CD14-positive monocyte (primary cell): ENCODE measurements at regions not wholly inside any gene's neighbourhood (a gene's known extent, or its start where the extent isn't known, plus 50 kb on each side); places are given as distances from the start of the nearest gene placed in this dataset.

Source experiments
- DNase-seq, 3 donors: peaks; one replicate each; pipeline ENCODE4 v3.0.0-alpha.2; 2011 to 2022
- H2AFZ ChIP-seq: 2 replicates; pipeline ENCODE4 v1.6.0; 2012; ENCODE audit warnings: mild to moderate bottlenecking, low read depth, low read length, inconsistent platforms; ENCODE audit not compliant: insufficient read depth, poor library complexity, severe bottlenecking
- H3K27ac ChIP-seq, 2 donors: 1 replicate in 1 of 2; 2 replicates in 1 of 2; pipeline ENCODE4 v1.5.1; 2012 to 2013; ENCODE audit warnings: low read length in 2 of 2, control low read depth in 1 of 2, inconsistent platforms in 1 of 2, low read depth in 1 of 2, mild to moderate bottlenecking in 1 of 2
- H3K27me3 ChIP-seq, 2 donors: one replicate each; pipeline versions ENCODE4 v1.6.0 to v1.6.1; 2011 to 2013; ENCODE audit warnings: low read length in 2 of 2; ENCODE audit not compliant: control insufficient read depth in 2 of 2, insufficient read depth in 2 of 2
- H3K36me3 ChIP-seq, 2 donors: replicated peaks in 1 of 2; 1 replicate in 1 of 2; 2 replicates in 1 of 2; pipeline versions ENCODE4 v1.5.1 to v1.6.1; 2012 to 2013; ENCODE audit warnings: low read length in 2 of 2, control low read depth in 1 of 2, inconsistent platforms in 1 of 2, mild to moderate bottlenecking in 1 of 2; ENCODE audit not compliant: insufficient read depth in 2 of 2, control insufficient read depth in 1 of 2
- H3K4me1 ChIP-seq, 2 donors: 1 replicate in 1 of 2; 2 replicates in 1 of 2; pipeline versions ENCODE4 v1.5.1 to v1.6.1; 2012 to 2013; ENCODE audit warnings: low read length in 2 of 2, control low read depth in 1 of 2, inconsistent platforms in 1 of 2, mild to moderate bottlenecking in 1 of 2, moderate library complexity in 1 of 2; ENCODE audit not compliant: insufficient read depth in 2 of 2, control insufficient read depth in 1 of 2
- H3K4me2 ChIP-seq: replicated peaks from 2 replicates; pipeline ENCODE3; 2012; ENCODE audit warnings: low read length, moderate library complexity, mild to moderate bottlenecking; ENCODE audit not compliant: poor library complexity, severe bottlenecking; ENCODE audit errors: extremely low read depth
- H3K4me3 ChIP-seq, 3 experiments: fragments of 200-600 bp in 1 of 3; sonication (generic) in 1 of 3; replicated peaks in 1 of 3; 1 replicate in 2 of 3; 2 replicates in 1 of 3; pipeline ENCODE4 v1.5.1; 2011 to 2013; ENCODE audit warnings: low read length in 3 of 3, mild to moderate bottlenecking in 3 of 3, control low read depth in 2 of 3, low read depth in 2 of 3, inconsistent platforms in 1 of 3, moderate library complexity in 1 of 3
- H3K79me2 ChIP-seq: 2 replicates; pipeline ENCODE4 v1.6.0; 2012; ENCODE audit warnings: mild to moderate bottlenecking, control low read depth, inconsistent platforms, low read length, moderate library complexity; ENCODE audit not compliant: insufficient read depth
- H3K9ac ChIP-seq: 2 replicates; pipeline ENCODE4 v1.6.0; 2017; ENCODE audit warnings: low read length, mild to moderate bottlenecking; ENCODE audit not compliant: insufficient read depth, poor library complexity, severe bottlenecking
- H3K9me3 ChIP-seq, 2 donors: replicated peaks in 1 of 2; 1 replicate in 1 of 2; 2 replicates in 1 of 2; pipeline versions ENCODE4 v1.5.1 to v1.6.1; 2012 to 2013; ENCODE audit warnings: low read length in 2 of 2, control low read depth in 1 of 2; ENCODE audit not compliant: control insufficient read depth in 1 of 2, insufficient read depth in 1 of 2
- H4K20me1 ChIP-seq: 2 replicates; pipeline ENCODE4 v1.6.0; 2012; ENCODE audit warnings: mild to moderate bottlenecking, low read length, control low read depth, moderate library complexity; ENCODE audit not compliant: insufficient read depth
- H3K27ac Mint-ChIP-seq, 7 donors: one replicate each; pipeline ENCODE4 v1.8.0; 2020; ENCODE audit warnings: mild to moderate bottlenecking in 7 of 7, mixed read lengths in 7 of 7, moderate library complexity in 6 of 7, inconsistent platforms in 2 of 7
- H3K27me3 Mint-ChIP-seq, 3 donors: one replicate each; pipeline ENCODE4 v1.8.0; 2021 to 2022; ENCODE audit warnings: low read depth in 3 of 3, mild to moderate bottlenecking in 3 of 3, mixed read lengths in 3 of 3, moderate library complexity in 3 of 3, inconsistent platforms in 1 of 3
- H3K36me3 Mint-ChIP-seq, 2 donors: one replicate each; pipeline ENCODE4 v1.8.0; 2020; ENCODE audit warnings: mixed read lengths in 2 of 2, inconsistent platforms in 1 of 2, mild to moderate bottlenecking in 1 of 2
- H3K4me1 Mint-ChIP-seq: one replicate; pipeline ENCODE4 v1.8.0; 2020; ENCODE audit warnings: mild to moderate bottlenecking, mixed read lengths
- H3K4me3 Mint-ChIP-seq, 2 donors: one replicate each; pipeline ENCODE4 v1.8.0; 2020; ENCODE audit warnings: mild to moderate bottlenecking in 2 of 2, mixed read lengths in 2 of 2, moderate library complexity in 1 of 2
- H3K9me3 Mint-ChIP-seq, 7 donors: one replicate each; pipeline ENCODE4 v1.8.0; 2020 to 2022; ENCODE audit warnings: mixed read lengths in 7 of 7, mild to moderate bottlenecking in 6 of 7, moderate library complexity in 6 of 7, inconsistent platforms in 2 of 7
- CTCF ChIP-seq: fragments of 200-600 bp; IDR thresholded peaks from one replicate; pipeline ENCODE4 v1.8.0; 2022; ENCODE audit warnings: antibody characterized with exemption, mild to moderate bottlenecking
- WGBS: methylation state at CpG from one replicate; pipeline ENCODE4 v1.1.5; 2013; ENCODE audit warnings: missing lambda C conversion rate; ENCODE audit not compliant: insufficient coverage; 5-methylcytosine and 5-hydroxymethylcytosine counted together
- intact Hi-C, 2 donors: fragments of 100-400 bp; cut with micrococcal nuclease; formaldehyde crosslinking; loops; one replicate each; pipeline versions ENCODE4 v1.15.0 to v1.15.1; 2023

GRCh38 chr4:189304167-189304566 lies 636.5 kb upstream of the FRG1 start:
- Mint-ChIP-seq H3K27me3 (peaks cover 0 to 3% (median 2%) of the 10 kb centered on the region in 3 donors), H3K4me1 (no peaks in the 10 kb centered on the region), H3K4me3 (no peak overlapping the region), H3K36me3 (no peaks in the 10 kb centered on the region), H3K9me3 (peaks cover 1 to 15% (median 5%) of the 10 kb centered on the region in 7 donors), H3K27ac (no peak overlapping the region)
- no peak for DNase-seq
- Histone ChIP-seq H3K27me3 (no peaks in the 10 kb centered on the region), H3K79me2 (no peaks in the 10 kb centered on the region), H3K36me3 (no peaks in the 10 kb centered on the region), H3K4me3 (no peak overlapping the region), H3K4me1 (no peaks in the 10 kb centered on the region), H3K27ac (no peak overlapping the region), H3K4me2 (no peak overlapping the region), H3K9ac (no peak overlapping the region), H3K9me3 (peaks cover 0 to 16% of the 10 kb centered on the region in 2 donors), H4K20me1 (no peaks in the 10 kb centered on the region), H2AFZ (no peak overlapping the region)
- WGBS, result no CpG with 5 or more reads among the region's 2 CpGs
- TF ChIP-seq CTCF, result no peak
- intact Hi-C loops, result no loop called here

DNA sequence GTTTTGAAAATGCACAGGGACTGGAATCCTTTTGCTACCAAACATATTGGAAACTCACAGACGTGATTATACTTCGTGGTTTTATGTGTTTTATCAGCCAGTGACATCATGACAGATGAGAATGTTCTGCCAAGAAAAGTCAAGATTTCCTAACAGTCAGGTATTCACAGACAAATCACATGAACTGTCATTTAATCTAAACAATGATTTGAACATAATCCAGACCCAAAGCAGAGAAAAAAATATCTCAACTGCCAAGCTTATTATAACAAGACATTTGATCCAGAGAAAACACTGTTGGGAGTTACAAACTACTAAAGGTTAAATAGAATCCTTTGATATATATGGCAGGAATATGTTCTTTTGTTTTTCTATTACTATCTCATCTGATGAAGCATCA lies 635.9 kb upstream of the FRG1 start:
- Mint-ChIP-seq H3K4me1 (no peaks in the 10 kb centered on the region), H3K27me3 (peaks cover 0 to 2% (median 2%) of the 10 kb centered on the region in 3 donors), H3K36me3 (no peaks in the 10 kb centered on the region), H3K27ac (no peak overlapping the region), H3K4me3 (no peak overlapping the region), H3K9me3 (peaks cover 1 to 14% (median 5%) of the 10 kb centered on the region in 7 donors)
- Histone ChIP-seq H3K4me2 (no peak overlapping the region), H4K20me1 (no peaks in the 10 kb centered on the region), H3K4me3 (no peak overlapping the region), H3K27me3 (no peaks in the 10 kb centered on the region), H3K4me1 (no peaks in the 10 kb centered on the region), H3K9ac (no peak overlapping the region), H3K79me2 (no peaks in the 10 kb centered on the region), H2AFZ (no peak overlapping the region), H3K9me3 (peaks cover 0 to 16% of the 10 kb centered on the region in 2 donors), H3K36me3 (no peaks in the 10 kb centered on the region), H3K27ac (no peak overlapping the region)
- no CpG with 5 or more reads among the region's 2 CpGs for WGBS
- intact Hi-C loops, result no loop called here
- no peak for DNase-seq
- no peak for TF ChIP-seq CTCF
